ENCODE measurements at regions not wholly inside any gene's neighbourhood (a gene's known extent, or its start where the extent isn't known, plus 50 kb on each side); places are given as distances from the start of the nearest gene placed in this dataset.
"Not testable (repeated sequence)": the region's sequence is repeated elsewhere in the genome, so short reads cannot be mapped to it uniquely, and the experiment has no call there.

DNA sequence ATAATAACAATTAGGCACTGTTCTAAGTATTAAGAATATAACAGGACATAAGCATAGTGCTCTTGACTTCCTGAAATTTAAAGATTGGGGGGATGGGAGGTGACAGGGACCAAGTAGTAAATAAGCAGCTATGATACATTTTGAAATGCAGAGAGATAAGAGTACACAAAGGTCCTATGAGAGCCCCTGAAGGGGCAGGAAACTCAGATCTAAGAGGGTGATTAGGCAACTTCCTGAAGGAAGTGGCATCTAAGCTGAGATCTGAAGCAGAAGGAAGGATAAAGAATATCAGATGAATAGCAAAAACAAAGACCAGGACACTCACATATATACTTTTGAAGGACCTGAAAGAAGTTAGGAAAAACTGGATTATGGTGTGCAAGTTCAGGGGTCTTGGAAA, 415.2 kb upstream of the FRG2C start:
- no peak for DNase-seq

DNA sequence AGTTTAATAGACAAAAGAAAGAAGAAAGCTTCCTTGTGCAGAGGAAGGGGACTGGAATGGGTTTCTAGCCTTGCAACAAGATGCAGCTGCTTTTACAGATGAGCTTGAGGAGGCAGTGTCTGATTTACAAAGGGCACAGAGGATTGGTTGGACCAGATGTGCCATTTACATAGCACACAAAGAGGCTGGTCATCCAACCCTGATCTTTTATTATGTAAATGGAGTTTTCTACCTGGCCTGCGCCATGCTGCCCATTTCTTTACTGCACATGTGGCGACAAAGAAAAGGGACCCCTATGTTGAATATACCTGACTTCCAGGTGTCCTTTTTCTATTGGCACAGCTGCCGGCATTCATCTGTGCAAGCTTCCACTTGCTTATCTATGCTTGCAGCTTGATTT, 409.4 kb upstream of the FRG2C start:
- DNase-seq: no peak

DNA sequence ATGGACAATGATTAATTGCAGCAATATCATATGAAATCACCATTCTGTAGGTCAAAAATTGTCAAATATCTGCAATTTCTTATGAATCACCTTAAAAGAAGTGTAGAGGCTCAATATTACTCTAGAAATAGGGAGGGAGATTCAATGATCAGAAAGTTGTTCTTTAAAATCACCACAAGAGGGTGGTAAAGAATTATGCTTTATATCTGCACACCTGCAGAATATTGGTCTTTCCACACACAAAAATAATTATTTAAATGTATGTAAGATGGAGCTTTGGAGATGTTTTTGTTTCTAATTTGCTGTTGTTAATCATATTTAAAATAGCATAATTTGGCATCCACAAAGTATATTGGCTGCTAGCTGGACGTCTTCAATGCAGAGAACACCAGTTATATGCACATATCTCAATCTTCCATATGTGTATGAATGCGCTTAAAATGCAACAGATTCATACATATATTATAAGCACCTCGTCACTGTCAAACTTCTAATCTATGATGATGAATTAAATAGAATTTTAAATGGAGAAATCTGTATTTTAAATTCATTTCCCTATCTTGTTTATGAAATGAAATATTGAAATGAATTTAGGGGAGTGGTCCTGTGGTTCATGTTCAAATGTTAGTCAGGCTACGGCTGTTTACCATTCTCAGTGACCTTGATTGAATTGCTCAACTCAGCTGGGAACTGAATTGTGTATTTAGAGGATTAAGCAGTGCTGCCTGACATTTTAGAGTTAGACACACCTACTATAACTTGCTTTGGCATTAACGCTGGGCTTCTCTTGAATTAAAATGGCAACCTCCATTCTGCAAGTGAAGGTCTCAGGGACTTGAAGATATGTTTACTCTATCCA, 405.1 kb upstream of the FRG2C start:
- DNase-seq: not testable (repeated sequence)

DNA sequence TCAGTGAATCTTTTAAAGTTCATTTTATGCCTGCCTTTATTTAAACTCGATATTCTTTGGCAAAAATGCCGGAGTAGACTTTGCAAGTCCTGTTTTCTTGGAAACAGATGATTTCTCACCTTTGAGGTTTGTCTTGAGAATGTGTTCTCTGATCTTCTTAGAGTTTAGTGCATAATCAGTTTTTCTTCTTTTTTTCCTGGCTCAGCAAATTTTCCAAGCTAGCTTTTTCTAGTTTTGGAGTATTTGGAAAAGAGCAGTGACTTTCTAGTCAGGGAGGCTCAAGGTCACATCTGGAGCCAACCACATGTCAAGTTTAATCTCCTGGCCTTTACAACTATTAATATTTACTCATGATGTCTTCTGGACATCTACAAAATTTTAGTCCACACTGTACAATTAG, 403.2 kb upstream of the FRG2C start:
- DNase-seq: not testable (repeated sequence)

DNA sequence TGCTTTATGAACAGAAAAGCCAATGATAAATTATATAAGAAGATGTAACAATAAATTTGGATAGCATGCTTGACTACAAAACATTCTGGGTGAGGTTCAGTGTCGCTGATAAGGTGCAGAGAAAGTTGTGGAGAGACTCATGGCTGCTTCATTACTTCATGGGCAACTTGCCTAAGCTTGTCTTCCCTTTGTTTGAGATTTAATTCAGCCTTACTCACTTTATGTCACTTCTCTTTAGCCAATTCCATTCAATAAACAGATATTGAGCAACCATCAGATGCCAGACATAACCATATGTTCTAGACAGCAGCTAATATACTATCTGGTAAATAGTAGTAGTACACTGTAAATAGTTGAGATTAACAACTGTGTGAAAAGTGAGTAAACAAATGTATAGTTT, 401.5 kb upstream of the FRG2C start:
- DNase-seq: no peak

DNA sequence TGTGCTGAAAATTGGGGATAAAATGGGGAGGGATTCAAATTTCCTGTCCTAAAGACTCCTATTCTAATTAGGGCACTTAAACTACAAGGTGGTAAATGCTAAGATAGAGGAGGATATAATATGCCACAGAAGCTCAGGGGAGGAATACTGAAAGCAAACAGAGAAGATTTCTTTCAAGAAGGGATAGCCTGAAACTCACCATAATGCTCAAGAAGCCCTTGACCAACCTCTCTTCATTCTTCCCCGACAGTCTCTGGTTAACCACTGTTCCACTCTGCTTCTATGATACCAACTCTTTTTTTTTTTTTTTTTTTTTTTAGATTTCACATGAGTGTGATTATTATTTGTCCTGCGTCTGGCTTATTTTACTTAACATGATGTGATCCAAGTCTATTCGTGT, 398.2 kb upstream of the FRG2C start:
- no peak for DNase-seq

DNA sequence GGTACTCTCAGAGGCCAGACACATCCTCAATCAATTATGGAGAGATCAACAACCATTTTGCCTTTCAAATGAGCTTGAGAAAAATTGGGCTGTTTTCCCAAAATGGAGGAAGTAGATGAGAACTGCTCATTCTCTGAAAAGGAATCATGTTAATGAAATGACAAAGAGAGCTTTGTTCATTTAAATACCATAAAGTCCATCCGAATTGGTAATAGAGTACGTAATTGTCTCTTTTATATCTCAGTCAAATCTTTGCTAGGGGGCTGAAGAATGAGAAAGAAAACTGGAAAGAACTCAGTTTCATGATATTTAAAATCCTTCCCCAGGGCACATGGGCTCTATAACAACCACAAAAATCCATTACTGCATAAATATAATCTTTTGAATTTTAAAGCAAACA, 395.6 kb upstream of the FRG2C start:
- not testable (repeated sequence) for DNase-seq

DNA sequence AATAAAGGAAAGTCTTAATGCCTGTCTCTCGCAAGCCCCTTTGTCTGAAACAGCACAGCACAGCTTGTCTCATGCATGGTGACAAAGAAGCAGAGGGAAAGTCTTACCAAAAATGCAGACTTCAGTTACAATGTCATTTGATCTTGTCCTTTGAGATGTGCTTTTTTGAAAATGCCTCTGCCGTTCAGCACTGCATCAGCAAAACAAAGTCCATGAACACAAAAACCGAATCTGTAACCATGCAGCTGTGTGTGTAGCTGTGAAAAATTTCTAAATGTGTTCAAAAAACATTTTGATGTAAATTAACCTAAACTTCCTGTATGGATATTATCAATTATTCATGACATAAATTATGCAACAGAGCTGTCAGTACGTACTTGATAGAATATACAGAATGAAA, 391.9 kb upstream of the FRG2C start:
- not testable (repeated sequence) for DNase-seq

DNA sequence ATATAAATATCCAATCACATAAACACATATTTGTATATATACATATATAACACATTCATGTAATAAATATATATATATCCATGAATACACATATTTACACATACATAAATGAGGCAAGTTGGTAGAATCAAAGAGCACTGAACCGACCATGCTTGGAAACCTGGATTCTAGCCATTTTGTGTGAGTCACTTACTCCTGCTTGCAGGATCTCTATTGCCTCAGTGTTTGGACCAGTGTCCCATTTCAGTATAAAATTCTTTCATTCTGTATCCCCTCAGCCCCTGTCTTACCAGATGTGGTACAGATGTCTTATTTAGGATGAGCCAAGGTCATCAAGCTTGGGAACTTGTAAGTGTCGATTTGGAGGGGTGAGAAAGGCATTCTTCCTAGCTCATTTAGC, 391.4 kb upstream of the FRG2C start:
- DNase-seq: no peak

DNA sequence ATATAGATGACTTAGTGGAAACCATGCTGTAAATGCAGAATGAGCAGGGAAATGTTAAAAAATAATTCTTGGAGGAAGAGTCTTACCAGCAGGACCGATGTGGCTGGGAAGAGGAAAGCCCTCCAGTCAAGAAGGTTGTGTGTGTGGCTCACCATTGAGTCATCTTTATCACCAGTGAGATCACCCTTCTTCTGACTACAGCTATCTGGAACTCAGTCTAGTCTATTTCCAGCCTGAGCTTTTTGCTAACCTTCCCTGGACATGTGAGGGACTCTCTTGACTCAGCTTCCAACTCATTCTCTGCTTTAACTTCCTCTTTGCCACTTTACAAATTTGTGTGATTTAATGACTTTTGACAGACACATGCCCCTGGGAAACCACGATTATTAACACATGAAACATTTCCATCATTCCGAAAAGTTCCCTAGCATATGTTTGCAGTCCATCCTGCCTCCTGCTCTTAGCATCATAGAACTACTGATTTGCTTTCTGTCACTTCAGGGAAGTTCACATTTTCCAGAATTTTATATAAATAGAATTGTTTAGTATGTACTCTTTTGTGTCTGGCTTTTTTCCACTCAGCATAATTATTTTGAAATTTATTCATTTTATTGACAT, 378.5 kb upstream of the FRG2C start:
- not testable (repeated sequence) for DNase-seq

DNA sequence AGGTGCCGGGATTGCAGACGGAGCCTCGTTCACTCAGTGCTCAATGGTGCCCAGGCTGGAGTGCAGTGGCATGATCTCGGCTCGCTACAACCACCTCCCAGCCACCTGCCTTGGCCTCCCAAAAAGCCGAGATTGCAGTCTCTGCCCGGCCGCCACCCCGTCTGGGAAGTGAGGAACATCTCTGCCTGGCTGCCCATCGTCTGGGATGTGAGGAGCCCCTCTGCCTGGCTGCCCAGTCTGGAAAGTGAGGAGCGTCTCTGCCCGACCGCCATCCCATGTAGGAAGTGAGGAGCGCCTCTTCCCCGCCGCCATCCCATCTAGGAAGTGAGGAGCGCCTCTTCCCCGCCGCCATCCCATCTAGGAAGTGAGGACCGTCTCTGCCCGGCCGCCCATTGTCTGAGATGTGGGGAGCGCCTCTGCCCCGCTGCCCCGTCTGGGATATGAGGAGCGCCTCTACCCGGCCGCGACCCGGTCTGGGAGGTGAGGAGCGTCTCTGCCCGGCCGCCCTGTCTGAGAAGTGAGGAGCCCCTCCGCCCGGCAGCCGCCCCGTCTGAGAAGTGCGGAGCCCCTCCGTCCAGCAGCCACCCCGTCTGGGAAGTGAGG, 375.1 kb upstream of the FRG2C start:
- DNase-seq: not testable (repeated sequence)

DNA sequence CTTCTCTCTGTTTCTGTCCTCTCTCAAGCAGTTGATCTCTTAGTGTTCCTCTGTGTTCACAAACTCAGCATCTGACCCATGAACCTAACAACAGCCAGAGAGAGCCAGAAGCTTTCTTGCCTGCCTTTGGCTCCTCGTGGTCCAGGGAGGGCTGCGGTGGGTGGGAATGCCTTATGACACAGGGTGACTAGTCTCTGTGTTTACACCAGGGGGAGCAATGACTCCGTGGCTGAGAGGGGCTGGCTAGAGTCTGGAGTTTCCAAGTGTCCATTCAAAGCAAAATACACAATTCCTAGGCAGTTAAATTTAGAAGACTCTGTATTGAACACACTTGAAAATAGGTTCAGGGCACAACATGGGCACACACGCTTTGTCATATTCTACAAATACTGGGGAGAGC, 370.0 kb upstream of the FRG2C start:
- no peak for DNase-seq

DNA sequence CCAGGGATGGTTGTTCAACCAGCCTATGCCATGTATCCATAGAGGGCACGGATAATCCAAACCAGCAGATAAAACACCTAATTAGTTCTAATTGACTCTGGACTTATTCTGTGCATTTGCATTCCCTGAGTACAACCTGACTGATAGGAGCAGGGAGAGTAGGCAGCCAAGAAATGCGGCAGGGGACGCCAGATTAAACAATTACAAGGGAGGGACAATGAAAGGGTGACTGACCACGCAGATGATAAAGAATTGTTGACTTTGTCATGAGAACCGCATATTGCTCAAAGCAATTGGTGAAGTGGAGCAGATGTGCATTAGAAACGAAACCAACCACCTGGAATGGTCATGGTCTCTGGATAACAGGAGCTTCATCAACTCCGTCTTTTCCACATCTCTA, 369.1 kb upstream of the FRG2C start:
- DNase-seq: no peak

DNA sequence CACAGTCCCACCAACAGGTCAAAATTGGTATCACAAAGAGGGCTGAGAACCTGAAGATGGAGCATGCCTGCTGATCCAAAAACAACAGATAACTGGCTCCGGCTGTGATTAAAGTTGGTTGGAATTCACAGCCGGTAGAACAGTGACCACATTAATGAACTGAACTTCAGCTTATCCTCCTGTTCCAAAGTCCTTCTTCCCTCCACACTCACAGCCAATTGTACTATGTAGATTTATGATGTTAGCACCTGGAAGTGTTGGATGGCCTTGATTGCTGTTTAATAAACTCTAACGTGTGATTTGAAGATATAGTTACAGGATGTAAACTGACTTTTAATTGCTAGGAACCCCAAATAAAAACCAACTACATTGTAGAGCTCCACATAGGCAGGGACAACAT, 367.3 kb upstream of the FRG2C start:
- no peak for DNase-seq

DNA sequence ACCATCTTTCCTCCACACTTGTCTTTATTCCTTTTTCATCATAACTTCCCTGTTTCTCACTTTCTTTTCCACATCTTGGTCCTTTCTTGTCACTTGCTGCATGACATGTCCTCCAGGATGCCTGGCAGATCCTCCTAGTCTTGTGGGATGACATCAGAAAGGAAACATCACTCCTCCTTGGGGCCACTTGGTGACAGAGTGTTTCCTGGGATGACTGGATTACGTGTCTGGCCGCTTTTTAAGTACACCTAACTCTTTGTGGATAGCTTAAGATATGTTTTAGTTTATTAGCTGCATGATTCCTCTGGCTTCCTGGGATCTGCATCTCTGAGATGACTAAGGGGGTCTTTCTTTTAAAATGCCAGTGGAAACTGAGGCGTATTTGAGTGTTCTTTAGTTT, 363.5 kb upstream of the FRG2C start:
- DNase-seq: no peak

DNA sequence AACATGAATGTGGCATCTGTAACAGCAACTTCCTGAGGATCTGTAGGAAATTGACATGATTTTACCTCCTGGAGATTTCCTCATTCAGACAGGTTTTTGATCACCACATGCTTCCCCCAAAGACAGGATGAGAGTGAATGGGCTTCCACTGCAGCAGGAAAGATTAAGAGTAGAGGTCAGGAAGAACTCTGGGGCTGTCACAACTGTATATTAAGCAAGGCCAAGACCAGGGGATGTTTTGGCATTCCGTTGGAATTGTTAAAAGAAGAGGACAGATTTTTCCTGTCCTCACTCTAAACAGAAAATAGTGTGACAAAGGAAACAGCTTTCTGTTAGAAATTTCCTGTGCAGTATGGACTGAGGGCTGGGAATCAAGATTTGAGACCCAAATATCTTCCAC, 363.1 kb upstream of the FRG2C start:
- not testable (repeated sequence) for DNase-seq

DNA sequence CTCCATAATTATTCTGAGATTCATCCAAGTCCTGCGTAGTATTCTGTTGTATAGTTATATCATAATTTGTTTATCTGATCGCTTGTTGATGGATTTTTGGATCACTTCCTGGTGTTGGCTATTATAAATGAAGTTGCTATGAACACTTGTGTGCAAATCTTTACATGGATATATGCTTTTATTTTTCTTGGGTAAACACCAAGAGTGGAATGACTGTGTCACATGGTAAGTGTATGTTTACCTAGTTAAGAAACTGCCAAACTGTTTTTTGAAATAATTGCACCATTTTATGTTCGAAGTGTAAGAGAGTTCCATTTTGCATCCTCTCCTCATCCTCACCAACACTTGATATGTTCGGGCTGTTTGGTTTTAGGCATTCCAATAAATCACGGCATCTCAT, 360.4 kb upstream of the FRG2C start:
- DNase-seq: no peak

DNA sequence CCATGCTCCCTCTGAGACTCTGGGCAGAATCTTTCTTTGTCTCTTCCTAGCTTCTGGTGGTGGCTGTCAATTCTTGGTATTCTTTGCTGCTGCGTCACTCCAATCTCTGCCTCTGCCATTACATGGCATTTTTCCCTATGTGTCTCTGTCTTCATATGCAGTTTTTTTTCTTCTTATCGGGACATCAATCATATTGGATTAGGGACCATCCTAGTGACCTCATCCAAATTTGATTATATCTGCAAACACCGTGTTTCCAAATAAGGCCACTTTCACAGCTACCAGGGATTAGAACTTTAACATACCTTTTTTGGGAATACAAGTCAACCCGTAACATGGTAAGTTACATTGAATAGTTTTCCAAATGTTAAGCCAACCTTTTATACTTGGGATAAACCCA, 358.2 kb upstream of the FRG2C start:
- DNase-seq: no peak

DNA sequence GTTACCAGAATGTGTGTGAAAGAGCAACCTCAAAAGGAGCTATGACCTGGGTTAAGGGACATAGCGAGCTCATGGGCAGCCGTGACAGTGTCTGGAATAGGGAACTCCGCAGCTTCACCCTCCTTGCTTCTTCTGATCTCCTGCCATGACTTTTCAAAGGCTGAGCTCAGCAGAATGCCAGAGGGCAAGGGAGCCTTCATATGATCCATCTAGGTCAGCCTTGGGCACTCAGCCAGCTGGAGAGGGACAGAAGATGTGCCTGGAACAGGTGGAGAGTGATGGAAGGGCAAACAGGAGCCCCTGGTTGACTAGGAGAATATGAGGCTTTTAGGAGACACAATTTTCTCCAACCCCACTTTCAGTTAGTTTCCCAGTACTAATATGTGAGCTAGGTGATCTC, 352.8 kb upstream of the FRG2C start:
- DNase-seq: not testable (repeated sequence)

DNA sequence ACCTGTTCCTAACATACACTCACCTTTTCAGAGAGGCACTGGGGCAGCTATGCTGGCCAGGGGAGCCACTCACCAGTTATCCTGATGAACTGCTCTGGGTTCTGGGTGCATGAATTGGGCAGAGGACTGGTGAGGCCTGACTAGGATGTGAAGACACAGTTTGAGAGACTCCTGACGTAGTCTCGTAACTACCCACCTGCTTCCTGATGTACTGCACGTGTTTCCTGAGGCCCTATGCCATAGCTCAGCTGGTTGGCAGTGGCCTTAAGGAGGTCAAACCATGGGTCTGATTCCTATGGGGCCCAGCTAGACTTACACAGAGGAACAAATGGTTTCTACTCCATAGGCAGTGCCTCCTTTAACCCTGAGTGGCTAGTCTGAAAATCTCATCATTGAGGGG, 351.7 kb upstream of the FRG2C start:
- not testable (repeated sequence) for DNase-seq

DNA sequence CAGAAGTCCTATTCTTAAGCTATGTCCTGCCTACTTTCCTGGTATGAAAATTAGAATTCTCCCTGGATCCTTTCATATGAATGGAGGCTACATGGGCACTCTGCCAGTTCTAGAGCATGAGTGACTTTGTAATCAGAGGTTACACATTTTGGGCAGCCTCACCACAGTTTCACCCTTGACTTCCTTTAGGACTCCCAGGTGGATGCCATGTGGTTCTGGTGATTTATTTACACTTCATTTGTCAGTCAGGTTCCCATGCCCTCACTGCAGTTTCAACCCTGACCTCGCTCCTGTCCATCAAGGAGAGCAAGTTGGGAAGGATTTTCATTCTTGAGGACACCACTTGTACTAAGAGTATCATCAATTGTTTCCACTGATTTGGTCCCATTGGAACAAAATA, 344.4 kb upstream of the FRG2C start:
- not testable (repeated sequence) for DNase-seq

DNA sequence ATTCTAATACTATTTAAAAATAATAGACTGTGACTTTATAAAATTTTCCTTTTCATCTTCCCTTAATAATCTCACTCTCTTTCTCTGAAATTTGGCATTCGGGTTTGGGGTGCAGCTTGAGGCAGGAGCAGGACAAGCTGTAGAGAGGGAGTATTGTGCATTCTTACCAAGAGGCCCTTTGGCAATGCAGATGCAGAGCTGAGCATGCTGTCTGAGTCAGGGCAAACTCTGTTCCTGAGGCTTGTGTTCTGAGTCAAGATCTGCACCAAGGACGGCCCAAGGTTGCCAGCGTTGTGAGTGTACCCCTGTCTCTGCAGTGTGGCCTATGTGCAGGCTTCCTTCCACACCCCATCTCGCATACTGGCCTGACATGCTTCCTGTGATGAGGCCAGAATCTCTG, 343.8 kb upstream of the FRG2C start:
- DNase-seq: no peak

DNA sequence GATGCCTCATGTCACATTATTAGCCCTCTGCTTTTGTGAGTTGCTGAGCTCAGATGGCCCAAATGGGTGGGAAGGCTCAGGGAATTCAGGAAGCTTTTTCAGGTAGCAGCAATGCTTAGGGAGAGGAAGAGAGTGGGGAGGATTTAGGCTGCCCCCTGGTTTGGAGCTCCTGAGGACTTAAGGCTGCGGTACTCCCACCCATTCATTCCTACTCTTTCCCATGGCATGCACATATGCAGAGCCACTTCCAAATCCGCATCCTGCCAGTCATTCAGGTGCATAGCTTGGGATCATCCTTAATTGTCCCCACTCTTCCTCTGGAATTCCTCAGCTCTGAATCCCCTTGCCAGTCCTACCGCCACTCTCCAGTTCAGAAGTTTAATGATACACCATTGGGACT, 343.1 kb upstream of the FRG2C start:
- no peak for DNase-seq

DNA sequence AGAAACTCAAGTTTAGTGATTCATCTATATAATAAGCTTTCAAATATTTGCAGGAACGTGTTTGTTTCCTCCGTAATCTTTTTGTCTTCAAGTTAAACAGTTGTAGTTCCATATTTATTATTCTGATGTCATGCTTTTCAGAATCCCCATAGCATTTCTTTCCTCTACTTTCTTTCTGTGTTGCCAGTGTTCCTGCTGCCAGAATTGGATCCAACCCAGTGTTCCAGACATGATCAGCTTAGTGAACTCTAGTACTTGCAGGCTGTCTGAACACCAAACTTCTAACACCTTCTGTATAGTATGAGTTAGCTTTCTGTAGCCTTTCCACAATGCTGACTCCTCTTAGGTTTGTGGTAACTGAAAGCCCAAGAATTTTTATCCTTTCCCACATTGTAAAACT, 340.2 kb upstream of the FRG2C start:
- DNase-seq: not testable (repeated sequence)

Measured in CD4-positive, alpha-beta T cell treated with Interleukin-17A for 4 hours (primary cell).